Astrocyte of the cerebellum (primary cell): ENCODE measurements at regions not wholly inside any gene's neighbourhood (a gene's known extent, or its start where the extent isn't known, plus 50 kb on each side); places are given as distances from the start of the nearest gene placed in this dataset.
A peak's percentile ranks its signal among the peaks of the same experiment; 100 is the strongest.

Experiments
- DNase-seq: peaks from one replicate; pipeline ENCODE4 v3.0.0-alpha.2; 2011; ENCODE audit warnings: low read depth
- H3K4me3 ChIP-seq: 2 replicates; pipeline ENCODE4 v1.5.1; 2011; ENCODE audit warnings: mild to moderate bottlenecking, low read depth, low read length, moderate library complexity
- CTCF ChIP-seq: IDR thresholded peaks from 2 replicates; pipeline ENCODE4 v1.5.1; 2012; ENCODE audit warnings: low read length, low read depth, moderate library complexity, mild to moderate bottlenecking; ENCODE audit errors: missing control alignments
- in situ Hi-C: cut with HindIII; loops from 2 replicates; pipeline ENCODE4 v1.10.0; 2017; ENCODE audit warnings: low sequenced_read_pairs

- TF ChIP-seq CTCF = no peak
- no peak for DNase-seq
- in situ Hi-C loops = no loop called here
- H3K4me3 ChIP-seq = no peak overlapping the region
Measured at GRCh38 chr3:20669675-20670074, 483.7 kb upstream of the SGO1 start.

- no peak for TF ChIP-seq CTCF
Measured at GRCh38 chr3:20669184-20669583, 483.2 kb upstream of the SGO1 start.

GRCh38 chr3:20668411-20668810 is 482.4 kb upstream of the SGO1 start:
- DNase-seq = peak; percentile 18
- H3K4me3 ChIP-seq = no peak overlapping the region
- peak; percentile 24 for TF ChIP-seq CTCF
- in situ Hi-C loops = no loop called here

More at GRCh38 chr3:20669184-20669583, 483.2 kb upstream of the SGO1 start:
- no peak overlapping the region for H3K4me3 ChIP-seq
- in situ Hi-C loops = no loop called here
- DNase-seq = no peak

GRCh38 chr3:20666091-20666490 is 480.1 kb upstream of the SGO1 start:
- no peak for DNase-seq
- no peak for TF ChIP-seq CTCF
- no peak overlapping the region for H3K4me3 ChIP-seq
- in situ Hi-C loops = no loop called here

- in situ Hi-C loops = no loop called here
- DNase-seq = no peak
- no peak for TF ChIP-seq CTCF
- no peak overlapping the region for H3K4me3 ChIP-seq
Measured at GRCh38 chr3:20658491-20658890, 472.5 kb upstream of the SGO1 start.

GRCh38 chr3:20657560-20657959 is 471.6 kb upstream of the SGO1 start:
- no peak for TF ChIP-seq CTCF
- in situ Hi-C loops = no loop called here
- H3K4me3 ChIP-seq = no peak overlapping the region
- DNase-seq = no peak
